GM15510 (cell line): ENCODE measurements at regions not wholly inside any gene's neighbourhood (a gene's known extent, or its start where the extent isn't known, plus 50 kb on each side); places are given as distances from the start of the nearest gene placed in this dataset.

Source experiments
- POLR2A ChIP-seq: IDR thresholded peaks from 3 replicates; pipeline ENCODE4 v1.6.1; 2011; ENCODE audit warnings: borderline replicate concordance; ENCODE audit not compliant: insufficient read length; ENCODE audit errors: extremely low read depth

DNA sequence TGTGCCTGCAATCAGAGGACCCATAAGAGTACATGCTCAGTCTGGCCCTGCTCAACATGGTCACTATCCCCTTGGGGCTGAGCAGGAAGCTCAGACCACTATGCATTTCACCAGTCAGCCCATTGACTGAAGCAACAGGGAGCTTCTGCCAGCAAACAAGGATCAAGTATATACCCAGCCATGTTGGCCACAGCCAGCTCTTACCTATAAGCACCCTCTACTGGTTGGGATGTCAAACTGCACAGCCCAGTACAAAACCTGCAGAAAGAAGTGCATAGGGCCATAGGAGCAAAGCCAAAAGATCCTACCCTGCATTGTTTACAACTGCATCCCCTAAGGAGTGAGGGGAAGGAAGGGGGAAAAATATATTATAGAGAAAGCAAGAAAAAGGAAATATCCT is 214.4 kb upstream of the CPEB2 start:
- TF ChIP-seq POLR2A: no peak

DNA sequence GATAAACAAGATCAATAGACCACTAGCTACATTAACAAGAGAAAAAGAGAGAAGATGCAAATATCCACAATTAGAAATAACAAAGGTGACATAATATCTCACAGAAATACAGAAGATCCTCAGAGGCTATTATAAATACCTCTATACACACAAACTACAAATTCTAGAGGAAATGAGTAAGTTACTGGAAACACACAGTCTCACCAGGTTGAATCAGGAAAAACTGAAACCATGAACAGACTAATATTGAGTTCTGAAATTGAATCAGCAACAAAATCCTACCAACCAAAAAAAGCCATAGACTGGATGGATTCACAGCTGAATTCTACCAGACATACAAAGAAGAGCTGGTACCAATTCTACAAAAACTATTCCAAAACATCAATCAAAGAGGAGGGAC is 211.8 kb upstream of the CPEB2 start:
- no peak for TF ChIP-seq POLR2A

DNA sequence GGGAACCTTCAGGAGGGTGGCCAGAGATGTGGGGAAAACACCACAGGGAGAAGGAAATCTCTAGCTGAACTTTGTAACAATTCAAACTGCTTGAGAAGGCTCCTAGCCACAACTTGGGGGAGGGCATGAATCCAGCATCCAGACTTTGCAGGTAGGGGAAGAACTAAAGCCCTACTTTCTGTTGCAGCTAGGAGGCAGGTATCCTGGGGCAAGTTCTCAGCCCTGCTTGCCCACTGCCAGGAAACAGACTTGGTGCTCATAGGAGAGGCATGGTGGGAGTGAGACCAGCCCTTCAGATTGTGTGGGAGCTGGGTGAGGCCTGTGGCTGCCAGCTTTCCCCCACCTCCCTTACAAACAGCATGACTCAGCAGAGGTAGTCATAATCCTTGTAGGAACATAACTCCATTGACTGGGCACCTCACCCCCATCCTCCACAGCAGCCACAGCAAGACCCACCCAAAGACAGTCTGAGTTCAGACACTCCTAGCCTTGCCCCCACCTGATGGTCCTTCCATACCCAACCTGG is 209.5 kb upstream of the CPEB2 start:
- no peak for TF ChIP-seq POLR2A

DNA sequence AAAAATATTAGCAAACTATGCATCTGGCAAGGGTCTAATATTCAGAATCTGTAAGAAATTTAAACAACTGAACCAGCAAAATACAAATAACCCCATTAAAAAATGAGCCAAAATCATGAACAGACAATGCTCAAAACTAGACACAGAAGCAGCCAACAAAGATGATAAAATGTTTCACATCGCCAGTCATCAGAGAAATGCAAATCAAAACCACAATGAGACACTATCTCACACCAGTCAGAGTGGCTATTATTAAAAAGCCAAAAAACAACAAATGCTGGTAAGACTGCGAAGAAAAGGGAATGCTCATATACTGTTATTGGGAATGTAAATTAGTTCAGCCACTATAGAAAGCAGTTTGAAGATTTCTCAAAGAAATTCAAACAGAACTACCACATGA is 201.3 kb upstream of the CPEB2 start:
- TF ChIP-seq POLR2A: no peak

DNA sequence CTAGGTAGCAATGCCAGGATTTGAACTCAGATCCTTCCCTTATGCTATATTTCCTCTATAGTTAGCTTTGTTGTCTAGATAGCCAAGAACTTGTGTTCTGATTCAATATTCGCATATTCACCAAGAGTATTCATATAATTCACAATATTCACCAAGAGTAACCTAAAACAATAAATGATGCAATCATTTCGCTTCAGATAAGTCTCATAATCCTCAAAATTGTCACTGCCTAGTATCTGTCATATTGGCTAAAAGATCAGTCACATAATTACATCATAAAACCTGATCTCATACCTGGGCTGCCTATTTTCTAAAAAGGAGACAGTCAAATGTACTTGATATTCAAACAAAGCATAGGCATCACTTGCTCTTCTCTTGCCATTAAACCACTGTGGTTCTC is 199.7 kb upstream of the CPEB2 start:
- no peak for TF ChIP-seq POLR2A

DNA sequence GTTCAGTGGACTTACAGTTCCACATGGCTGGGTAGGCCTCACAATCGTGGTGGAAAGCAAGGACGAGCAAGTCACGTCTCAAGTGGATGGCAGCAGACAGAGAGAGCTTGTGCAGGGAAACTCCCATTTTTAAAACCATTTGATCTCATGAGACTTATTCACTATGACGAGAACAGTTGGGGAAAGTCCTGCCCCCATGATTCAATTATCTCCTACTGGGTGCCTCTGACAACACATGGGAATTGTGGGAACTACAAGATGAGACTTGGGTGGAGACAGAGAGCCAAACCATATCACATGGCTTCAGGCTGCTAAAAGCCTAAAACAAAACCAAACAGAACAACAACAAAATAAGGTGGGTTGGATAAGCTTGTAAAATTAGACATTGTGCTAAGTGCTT is 194.4 kb upstream of the CPEB2 start:
- TF ChIP-seq POLR2A: no peak

DNA sequence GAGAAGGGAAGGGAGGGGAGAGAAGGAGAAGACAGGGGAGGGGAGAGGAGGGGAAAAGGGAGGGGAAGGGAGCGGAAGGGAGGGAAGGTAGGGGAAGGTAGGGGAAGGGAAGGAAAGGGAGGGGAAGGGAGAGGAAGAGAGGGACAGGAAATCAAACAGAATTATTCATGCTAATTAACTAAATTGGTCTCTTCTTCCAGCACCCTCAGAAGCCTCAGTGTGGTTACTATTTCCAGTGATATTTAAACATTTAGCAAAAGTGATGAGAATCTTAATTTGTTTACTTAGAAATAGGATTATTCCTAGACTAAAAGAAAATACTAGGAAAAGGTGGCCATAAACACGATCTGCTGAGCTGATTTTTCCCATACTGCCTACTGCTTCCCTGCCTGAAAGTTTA is 193.1 kb upstream of the CPEB2 start:
- TF ChIP-seq POLR2A: no peak

DNA sequence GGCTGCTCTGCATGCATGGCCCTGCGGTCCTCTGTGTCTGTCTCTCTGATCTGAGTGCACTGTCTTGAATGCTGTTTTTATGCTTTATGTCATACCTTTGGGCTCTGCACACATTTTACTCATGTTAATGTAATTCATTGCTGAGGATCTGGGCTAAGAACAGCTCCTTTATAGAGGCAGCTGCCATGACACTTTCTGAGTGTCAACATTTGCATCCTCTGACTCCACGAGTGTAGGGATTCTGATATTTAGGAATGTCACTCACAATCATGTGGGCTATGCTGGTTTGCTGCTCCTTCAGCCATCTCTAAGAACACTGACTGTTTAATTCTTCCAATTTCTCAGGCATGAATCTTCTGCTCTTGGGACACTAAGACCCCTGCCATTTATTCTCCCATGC is 192.2 kb upstream of the CPEB2 start:
- TF ChIP-seq POLR2A: no peak

DNA sequence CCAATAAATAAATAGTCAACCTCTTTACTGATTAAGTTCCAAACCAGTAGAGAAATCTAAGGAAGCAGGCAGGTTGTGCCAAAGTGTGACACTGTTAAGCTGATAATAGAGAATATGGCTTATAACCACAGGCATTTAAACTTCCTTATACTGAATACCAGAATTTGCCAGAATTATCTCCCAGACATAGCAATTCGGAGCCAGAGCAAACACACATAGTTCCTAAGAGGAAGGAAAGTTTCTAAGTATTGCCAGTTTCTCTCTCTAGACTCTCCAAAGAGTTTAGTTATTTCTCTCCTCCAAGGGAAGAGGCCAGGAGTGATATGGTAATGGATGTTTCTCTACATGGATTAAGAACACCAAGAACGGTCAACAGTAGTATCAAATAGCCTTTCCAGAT is 191.7 kb upstream of the CPEB2 start:
- TF ChIP-seq POLR2A: no peak

DNA sequence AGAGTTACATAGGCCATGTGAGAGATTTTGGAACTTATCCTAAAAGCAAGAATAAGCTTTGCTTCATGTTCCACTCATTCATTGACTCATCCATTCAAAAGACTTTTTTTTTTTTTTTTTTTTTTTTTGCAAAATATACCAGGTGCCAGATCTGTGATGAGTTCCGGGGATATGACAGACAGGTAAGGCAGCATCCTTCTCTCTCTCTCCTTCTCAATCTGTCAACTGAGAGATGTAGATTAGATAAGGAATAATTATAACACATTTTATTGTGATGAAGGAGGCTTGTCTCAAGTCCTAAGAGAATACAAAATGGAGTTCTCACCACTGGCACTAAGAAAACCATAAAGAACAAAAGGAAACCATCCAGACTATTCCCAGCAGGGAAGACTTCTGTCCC is 190.2 kb upstream of the CPEB2 start:
- no peak for TF ChIP-seq POLR2A

DNA sequence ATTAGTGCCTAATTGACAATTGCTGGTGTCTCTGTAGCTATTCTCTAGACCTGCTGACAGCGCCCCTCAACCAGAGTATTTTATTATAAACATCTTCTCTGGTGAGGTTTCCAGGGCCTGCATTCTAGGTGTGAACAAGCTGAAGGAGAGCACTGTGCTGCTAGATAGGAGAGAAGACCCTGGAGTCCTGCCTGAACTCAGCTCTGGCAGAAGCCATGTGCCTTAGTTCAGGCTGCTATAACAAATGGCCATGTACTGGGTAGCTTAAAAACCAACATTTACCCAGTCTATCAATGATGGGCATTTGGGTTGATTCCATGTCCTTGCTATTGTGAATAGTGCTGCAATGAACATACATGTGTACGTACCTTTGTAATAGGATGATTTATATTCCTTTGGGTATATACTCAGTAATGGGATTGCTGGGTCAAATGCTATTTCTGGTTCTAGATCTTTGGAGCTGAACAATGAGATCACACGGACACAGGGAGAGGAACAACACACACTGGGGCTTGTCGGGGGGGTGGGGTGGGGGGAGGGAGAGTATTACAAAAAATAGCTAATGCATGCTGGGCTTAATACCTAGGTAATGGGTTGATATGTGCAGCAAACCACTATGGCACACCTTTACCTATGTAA is 185.5 kb upstream of the CPEB2 start:
- TF ChIP-seq POLR2A: no peak

DNA sequence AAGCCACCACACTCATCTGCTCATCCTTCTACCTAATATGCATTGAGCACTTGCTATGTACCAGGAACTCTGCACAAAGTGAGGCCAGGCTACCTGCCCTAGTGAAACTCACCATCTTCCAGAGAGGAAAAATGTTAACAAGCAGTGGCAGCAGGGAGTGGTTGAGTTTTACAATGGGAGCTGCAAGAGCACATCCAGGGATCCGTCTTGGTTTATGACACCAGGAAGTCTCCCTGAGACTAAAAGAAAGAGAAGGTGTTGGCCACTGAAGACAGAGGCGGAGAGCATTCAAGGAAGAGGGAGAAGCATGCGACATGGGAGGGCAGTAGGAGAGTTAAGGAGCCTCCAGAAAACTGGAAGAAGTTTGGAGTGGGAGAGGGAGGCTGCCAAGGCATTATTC is 178.1 kb upstream of the CPEB2 start:
- no peak for TF ChIP-seq POLR2A

DNA sequence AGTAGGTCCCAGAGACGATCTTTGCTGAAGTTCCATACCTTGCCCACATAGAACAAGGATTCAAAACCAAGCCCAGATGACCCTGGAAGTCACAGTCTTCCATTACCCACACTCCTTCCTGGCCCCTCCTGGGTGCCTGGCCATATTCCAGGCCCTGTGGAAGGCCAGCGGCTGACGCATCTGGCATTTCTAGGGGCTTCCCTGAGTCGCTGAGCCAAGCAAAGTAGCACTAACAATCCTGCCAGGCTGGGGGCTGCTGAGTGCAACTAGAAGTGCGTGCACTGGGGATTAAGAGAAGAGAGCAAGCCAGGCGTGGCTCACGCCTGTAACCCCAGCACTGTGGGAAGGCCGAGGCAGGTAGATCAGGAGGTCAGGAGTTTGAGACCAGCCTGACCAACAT is 175.2 kb upstream of the CPEB2 start:
- no peak for TF ChIP-seq POLR2A

DNA sequence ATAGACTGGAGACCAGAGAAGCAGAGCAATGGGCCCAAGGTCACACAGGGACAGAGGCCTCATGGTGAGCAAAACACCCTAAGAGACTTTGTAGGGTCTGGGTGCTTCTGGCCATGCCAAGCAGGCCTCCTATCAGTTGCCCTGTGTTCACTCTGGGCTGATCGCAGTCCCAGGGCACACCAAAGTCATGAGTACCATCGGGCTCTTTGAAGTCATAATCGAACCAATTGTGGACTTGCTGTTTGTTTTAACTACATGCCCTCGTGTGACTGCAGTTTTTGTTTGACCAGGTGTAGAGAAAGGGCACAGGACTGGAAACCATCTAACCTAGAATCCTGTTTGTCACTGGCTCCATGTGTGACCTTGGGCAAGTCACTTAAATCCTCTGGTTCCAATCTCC is 172.5 kb upstream of the CPEB2 start:
- no peak for TF ChIP-seq POLR2A

DNA sequence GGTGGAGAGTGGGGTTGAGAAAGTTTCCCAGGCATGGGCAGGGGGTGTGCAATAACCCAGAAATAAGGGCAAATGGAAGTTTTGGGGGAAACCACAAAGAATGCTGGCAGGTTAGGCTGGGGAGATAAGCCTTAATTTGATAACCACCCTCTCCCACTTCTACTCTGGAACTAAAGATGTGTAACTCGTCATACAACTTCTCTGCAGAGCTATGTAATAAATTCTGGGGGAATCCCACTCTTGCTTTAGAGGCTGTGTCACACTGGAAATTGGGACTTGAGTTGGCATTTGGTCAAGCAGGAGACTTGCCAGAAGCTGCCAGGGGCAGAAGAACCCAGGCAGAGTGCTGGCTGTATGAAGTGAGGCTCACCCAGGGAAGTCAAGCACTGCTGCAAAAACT is 170.9 kb upstream of the CPEB2 start:
- no peak for TF ChIP-seq POLR2A

DNA sequence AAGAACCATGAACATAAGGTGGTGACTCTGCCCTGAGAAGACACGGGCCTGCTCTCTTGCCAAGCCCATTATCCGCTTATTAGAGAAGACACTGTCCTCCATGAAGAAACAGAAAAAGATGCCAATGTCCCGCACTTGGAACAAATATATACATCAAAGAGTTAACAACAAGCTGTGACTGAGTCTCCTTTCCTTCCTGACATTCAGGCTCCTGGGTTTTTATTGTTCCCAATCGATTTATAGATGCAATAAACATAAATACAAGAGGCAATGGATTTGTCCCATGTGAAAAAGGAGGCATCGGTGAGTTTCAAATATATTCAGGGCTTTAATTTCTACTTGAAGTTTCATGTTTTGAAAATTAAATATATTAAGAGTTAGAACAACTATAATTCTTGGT is 169.2 kb upstream of the CPEB2 start:
- TF ChIP-seq POLR2A: no peak

DNA sequence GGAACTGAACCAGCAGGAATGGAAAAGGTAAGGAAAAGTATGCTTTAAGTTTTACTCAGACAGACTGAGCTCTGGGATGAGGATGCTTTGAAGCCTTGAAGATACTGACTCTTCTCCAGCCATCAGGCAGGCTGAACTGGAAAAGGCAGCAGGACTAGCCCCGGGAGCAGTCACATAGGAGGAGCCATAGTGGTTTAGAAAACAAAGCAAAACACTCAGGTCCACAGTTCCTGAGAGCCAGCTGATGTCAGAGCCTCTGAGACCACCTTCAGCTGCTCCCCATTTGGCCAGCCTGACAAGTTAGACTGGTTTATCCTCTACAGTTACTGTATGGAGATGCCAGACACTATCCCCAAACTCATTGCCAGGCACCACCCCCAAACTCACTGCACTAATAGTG is 167.9 kb upstream of the CPEB2 start:
- TF ChIP-seq POLR2A: no peak
